Spleen (tissue), 7 donors: ENCODE measurements at regions not wholly inside any gene's neighbourhood (a gene's known extent, or its start where the extent isn't known, plus 50 kb on each side); places are given as distances from the start of the nearest gene placed in this dataset.

Experiments used
- CTCF ChIP-seq, 11 experiments: fragments of 200-600 bp in 7 of 11; fragments of 450-650 bp in 4 of 11; sonication (generic) in 4 of 11; IDR thresholded peaks in 8 of 11; conservative IDR thresholded peaks in 3 of 11; 1 replicate in 7 of 11; 2 replicates in 4 of 11; pipeline versions ENCODE4 v1.4.0 to v1.8.0; 2016 to 2021; ENCODE audit warnings: antibody characterized with exemption in 11 of 11, inconsistent platforms in 4 of 11, mild to moderate bottlenecking in 1 of 11
- POLR2A ChIP-seq, 3 donors: fragments of 450-650 bp; IDR thresholded peaks; one replicate each; pipeline ENCODE4 v1.5.1; 2017; ENCODE audit warnings: antibody characterized with exemption in 3 of 3, mild to moderate bottlenecking in 1 of 3
- POLR2AphosphoS5 ChIP-seq, 3 donors: sonication (generic); formaldehyde crosslinking; IDR thresholded peaks; one replicate each; pipeline ENCODE4 v1.5.1; 2017; ENCODE audit warnings: antibody characterized with exemption in 3 of 3
- donor health status: DM: no; HTN: no; CAD: no; lungs with moderate emphysema.
- donor health status: DM: no; HTN: no; CAD: no.
- donor health status: DM: no; HTN: no; CAD: no.

GRCh38 chr9:13902286-13903066 is 411.5 kb downstream of the NFIB start:
- TF ChIP-seq CTCF (IDR thresholded peaks at IDR 0.05 in 8 of 11, conservative IDR thresholded peaks at IDR 0.05 in 3 of 11): no peak
- no peak for TF ChIP-seq POLR2AphosphoS5 (IDR thresholded peaks at IDR 0.05)
- TF ChIP-seq POLR2A (IDR thresholded peaks at IDR 0.05): no peak
